Upper lobe of right lung (tissue), 1 donor: ENCODE measurements at regions not wholly inside any gene's neighbourhood (a gene's known extent, or its start where the extent isn't known, plus 50 kb on each side); places are given as distances from the start of the nearest gene placed in this dataset.

Experiments
- ATAC-seq: fragments of 200-7000 bp; cut with Tn5 transposase; one replicate; pipeline ENCODE4 v1.9.1; 2020; ENCODE audit warnings: mild to moderate bottlenecking, moderate library complexity
- DNase-seq: peaks from one replicate; pipeline ENCODE4 v3.0.0-alpha.2; 2020
- H3K27ac ChIP-seq: fragments of 200-600 bp; one replicate; pipeline ENCODE4 v1.8.0; 2022
- H3K27me3 ChIP-seq: fragments of 200-600 bp; one replicate; pipeline ENCODE4 v1.8.0; 2022; ENCODE audit warnings: mild to moderate bottlenecking
- H3K36me3 ChIP-seq: fragments of 200-600 bp; one replicate; pipeline ENCODE4 v1.8.0; 2022
- H3K4me1 ChIP-seq: fragments of 200-600 bp; one replicate; pipeline ENCODE4 v1.8.0; 2022
- H3K4me3 ChIP-seq: fragments of 200-600 bp; one replicate; pipeline ENCODE4 v1.8.0; 2022; ENCODE audit warnings: mild to moderate bottlenecking
- H3K9me3 ChIP-seq: fragments of 200-600 bp; one replicate; pipeline ENCODE4 v1.8.0; 2022
- intact Hi-C: fragments of 100-400 bp; cut with DNase I; formaldehyde crosslinking; loops from one replicate; pipeline ENCODE4 v1.11.0; 2022
- TF ChIP-seq, protein P1 (sequence below): fragments of 200-600 bp; IDR thresholded peaks from one replicate; pipeline ENCODE4 v1.8.0; 2022; ENCODE audit warnings: antibody characterized with exemption
- donor health status: DM: no; HTN: yes; CAD: no; lungs with severe emphysema.

DNA sequence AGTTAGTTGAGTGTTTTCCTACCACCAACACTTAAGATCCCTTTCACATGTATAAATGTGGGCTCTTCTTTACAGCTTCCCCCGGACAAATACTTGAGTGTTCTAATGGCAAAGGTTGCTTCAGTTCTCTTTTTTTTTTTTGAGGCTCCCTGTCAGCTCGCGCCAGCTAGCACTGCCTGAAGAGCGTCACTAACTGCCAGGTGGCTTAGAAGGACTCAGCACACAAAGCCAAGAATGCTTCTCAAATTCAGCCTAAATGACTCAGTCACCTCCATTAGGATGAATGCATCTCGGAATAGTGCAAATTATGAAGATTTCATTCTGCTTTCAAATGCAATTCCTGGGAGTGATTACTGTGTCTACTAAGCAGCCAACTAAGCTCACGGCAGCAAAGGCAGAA is 150.7 kb upstream of the BTBD3 start:
- ATAC-seq, result no peak
- TF ChIP-seq, protein P1, sequence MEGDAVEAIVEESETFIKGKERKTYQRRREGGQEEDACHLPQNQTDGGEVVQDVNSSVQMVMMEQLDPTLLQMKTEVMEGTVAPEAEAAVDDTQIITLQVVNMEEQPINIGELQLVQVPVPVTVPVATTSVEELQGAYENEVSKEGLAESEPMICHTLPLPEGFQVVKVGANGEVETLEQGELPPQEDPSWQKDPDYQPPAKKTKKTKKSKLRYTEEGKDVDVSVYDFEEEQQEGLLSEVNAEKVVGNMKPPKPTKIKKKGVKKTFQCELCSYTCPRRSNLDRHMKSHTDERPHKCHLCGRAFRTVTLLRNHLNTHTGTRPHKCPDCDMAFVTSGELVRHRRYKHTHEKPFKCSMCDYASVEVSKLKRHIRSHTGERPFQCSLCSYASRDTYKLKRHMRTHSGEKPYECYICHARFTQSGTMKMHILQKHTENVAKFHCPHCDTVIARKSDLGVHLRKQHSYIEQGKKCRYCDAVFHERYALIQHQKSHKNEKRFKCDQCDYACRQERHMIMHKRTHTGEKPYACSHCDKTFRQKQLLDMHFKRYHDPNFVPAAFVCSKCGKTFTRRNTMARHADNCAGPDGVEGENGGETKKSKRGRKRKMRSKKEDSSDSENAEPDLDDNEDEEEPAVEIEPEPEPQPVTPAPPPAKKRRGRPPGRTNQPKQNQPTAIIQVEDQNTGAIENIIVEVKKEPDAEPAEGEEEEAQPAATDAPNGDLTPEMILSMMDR, result no peak
- DNase-seq, result no peak
- no peaks in the 10 kb centered on the region for H3K4me1 ChIP-seq
- no peaks in the 10 kb centered on the region for H3K36me3 ChIP-seq
- H3K27me3 ChIP-seq, result no peaks in the 10 kb centered on the region
- H3K27ac ChIP-seq, result no peak overlapping the region
- intact Hi-C loops, result no loop called here
- no peak overlapping the region for H3K4me3 ChIP-seq
- H3K9me3 ChIP-seq, result no peaks in the 10 kb centered on the region

DNA sequence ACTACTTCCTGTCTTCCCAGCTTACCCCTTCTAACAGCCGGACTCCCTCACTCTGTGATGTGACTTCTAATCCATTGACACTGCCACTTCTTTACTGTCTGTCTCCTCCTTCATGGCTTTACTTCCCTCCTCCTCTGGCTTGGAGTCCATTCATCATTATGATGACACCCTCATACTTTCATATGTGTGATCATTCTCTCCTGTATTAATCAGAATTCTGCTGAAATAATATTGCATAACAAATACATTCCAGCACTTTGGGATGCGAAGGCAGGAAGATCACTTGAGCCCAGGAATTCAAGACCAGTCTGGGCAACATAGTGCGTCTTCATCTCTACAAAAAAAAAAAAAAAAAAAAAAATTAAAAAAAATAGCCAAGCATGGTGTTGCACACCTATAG is 147.9 kb upstream of the BTBD3 start:
- Histone ChIP-seq H3K27ac (no peak overlapping the region), H3K27me3 (no peaks in the 10 kb centered on the region), H3K4me1 (no peaks in the 10 kb centered on the region), H3K9me3 (no peaks in the 10 kb centered on the region), H3K4me3 (no peak overlapping the region), H3K36me3 (no peaks in the 10 kb centered on the region)
- DNase-seq, result no peak
- TF ChIP-seq, protein P1, result no peak
- ATAC-seq, result no peak
- intact Hi-C loops, result no loop called here

DNA sequence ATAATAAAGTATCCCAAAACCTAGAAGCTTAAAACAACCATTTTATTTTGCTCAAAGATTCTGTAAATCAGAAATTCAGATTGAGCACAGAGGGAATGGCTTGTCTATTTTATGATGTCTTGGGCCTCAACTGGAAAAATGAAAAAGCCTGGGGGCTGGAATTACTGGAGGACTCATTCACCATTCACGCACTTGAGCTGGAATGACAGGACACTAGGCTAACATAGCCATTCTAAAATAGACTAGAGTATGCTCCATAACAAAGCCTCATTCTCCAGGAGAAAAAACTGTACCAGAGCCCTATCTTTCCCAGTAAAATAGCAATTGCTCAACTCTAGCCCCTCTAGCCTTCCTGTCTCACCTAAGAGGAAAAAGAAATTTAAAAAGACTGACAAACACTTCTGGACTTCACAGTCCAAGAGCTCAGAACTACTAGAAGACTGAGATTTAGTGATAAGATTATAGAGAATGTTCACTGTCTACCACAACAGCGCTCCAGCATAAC is 145.4 kb upstream of the BTBD3 start:
- ATAC-seq (no peak), DNase-seq (no peak)
- intact Hi-C loops, result no loop called here
- H3K36me3 ChIP-seq, result no peaks in the 10 kb centered on the region
- H3K27me3 ChIP-seq, result no peaks in the 10 kb centered on the region
- no peaks in the 10 kb centered on the region for H3K9me3 ChIP-seq
- H3K4me3 ChIP-seq, result no peak overlapping the region
- H3K27ac ChIP-seq, result no peak overlapping the region
- H3K4me1 ChIP-seq, result no peaks in the 10 kb centered on the region
- TF ChIP-seq, protein P1, result no peak

- no peak for ATAC-seq
- Histone ChIP-seq H3K27me3 (no peaks in the 10 kb centered on the region), H3K36me3 (no peaks in the 10 kb centered on the region), H3K4me1 (peaks cover 4% of the 10 kb centered on the region), H3K9me3 (no peaks in the 10 kb centered on the region), H3K27ac (no peak overlapping the region), H3K4me3 (no peak overlapping the region)
- TF ChIP-seq, protein P1, result no peak
- intact Hi-C loops, result no loop called here
- no peak for DNase-seq
Observed at GRCh38 chr20:11776687-11777086, 141.0 kb upstream of the BTBD3 start.

DNA sequence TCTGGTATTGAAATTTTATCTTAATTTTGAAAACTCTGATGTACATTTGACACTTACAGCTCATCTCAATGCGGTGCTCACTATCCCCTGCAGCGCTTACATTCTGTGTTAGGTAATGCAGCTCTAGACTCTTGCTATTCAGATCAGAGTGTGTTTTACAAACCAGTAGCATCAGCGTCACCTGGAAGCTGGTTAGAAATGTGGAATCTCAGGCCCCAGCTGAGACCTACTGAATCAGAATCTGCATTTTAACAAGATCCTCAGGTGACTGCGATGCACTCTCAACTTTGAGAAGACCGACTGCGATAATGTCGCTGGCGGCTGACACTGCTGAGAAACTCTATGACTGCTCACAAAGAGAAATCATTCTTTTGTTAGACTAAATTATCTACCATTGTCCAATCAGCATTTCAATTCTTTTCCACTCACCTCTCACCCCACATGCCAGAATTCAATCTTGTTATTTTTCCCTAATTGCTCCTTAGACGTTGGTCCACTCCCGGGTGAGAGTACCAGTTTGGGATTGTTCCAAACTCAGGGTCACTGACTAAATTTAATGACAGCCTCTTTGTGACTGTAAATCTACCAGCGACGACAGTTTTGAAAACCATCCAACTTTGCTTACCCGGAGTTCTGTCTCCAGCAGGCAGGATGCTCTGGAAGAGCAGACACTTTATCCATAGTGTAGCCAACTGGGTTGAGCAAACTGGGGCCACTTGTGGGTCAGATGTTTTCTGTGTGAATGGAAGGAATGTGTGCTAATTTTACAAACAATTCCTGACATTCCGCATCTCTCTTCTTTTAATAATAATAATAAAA is 140.1 kb upstream of the BTBD3 start:
- ATAC-seq, result no peak
- Histone ChIP-seq H3K4me3 (peak overlapping the region; percentile 30), H3K27ac (no peak overlapping the region), H3K36me3 (no peaks in the 10 kb centered on the region), H3K9me3 (no peaks in the 10 kb centered on the region), H3K27me3 (no peaks in the 10 kb centered on the region), H3K4me1 (peaks cover 4% of the 10 kb centered on the region)
- intact Hi-C loops, result no loop called here
- DNase-seq, result no peak
- TF ChIP-seq, protein P1, result no peak
